Prostate gland (tissue), 2 donors: ENCODE measurements at regions not wholly inside any gene's neighbourhood (a gene's known extent, or its start where the extent isn't known, plus 50 kb on each side); places are given as distances from the start of the nearest gene placed in this dataset.
"Not testable (repeated sequence)": the region's sequence is repeated elsewhere in the genome, so short reads cannot be mapped to it uniquely, and the experiment has no call there.

Experiments used
- DNase-seq: peaks from one replicate; pipeline ENCODE4 v3.0.0-alpha.2; 2019; ENCODE audit warnings: low spot score
- H3K27ac ChIP-seq, 2 donors: fragments of 200-600 bp; sonication (generic); 2 replicates each; pipeline ENCODE4 v1.5.1; 2017 to 2019
- H3K27me3 ChIP-seq: fragments of 200-600 bp; sonication (generic); replicated peaks from 2 replicates; pipeline ENCODE4 v1.5.1; 2019; ENCODE audit not compliant: insufficient read depth
- H3K36me3 ChIP-seq, 2 donors: fragments of 200-600 bp; sonication (generic); 1 replicate in 1 of 2; 2 replicates in 1 of 2; pipeline versions ENCODE4 v1.5.1 to v1.8.1; 2017 to 2019
- H3K4me1 ChIP-seq: fragments of 200-600 bp; sonication (generic); replicated peaks from 2 replicates; pipeline ENCODE4 v1.5.1; 2019
- H3K4me3 ChIP-seq, 2 donors: fragments of 200-600 bp; sonication (generic); 2 replicates each; pipeline ENCODE4 v1.5.1; 2017 to 2019
- H3K9me3 ChIP-seq: fragments of 200-600 bp; sonication (generic); 2 replicates; pipeline ENCODE4 v1.5.1; 2017
- POLR2A ChIP-seq: fragments of 450-650 bp; IDR thresholded peaks from one replicate; pipeline ENCODE4 v1.6.1; 2016; ENCODE audit warnings: antibody characterized with exemption, mild to moderate bottlenecking
- POLR2AphosphoS5 ChIP-seq: sonication (generic); formaldehyde crosslinking; IDR thresholded peaks from one replicate; pipeline ENCODE4 v1.6.1; 2017; ENCODE audit warnings: antibody characterized with exemption
- WGBS: methylation state at CpG from one replicate; pipeline ENCODE4 v1.1.5; 2018; 5-methylcytosine and 5-hydroxymethylcytosine counted together
- intact Hi-C: fragments of 100-400 bp; cut with DNase I; formaldehyde crosslinking; loops from one replicate; pipeline ENCODE4 v1.14.2; 2022
- TF ChIP-seq, protein P1 (sequence below), 4 experiments: fragments of 200-600 bp in 2 of 4; fragments of 450-650 bp in 2 of 4; sonication (generic) in 2 of 4; IDR thresholded peaks; 1 replicate in 3 of 4; 2 replicates in 1 of 4; pipeline ENCODE4 v1.5.1; 2016 to 2019; ENCODE audit warnings: antibody characterized with exemption in 4 of 4, mild to moderate bottlenecking in 2 of 4, moderate library complexity in 2 of 4

- Histone ChIP-seq H3K4me1 (no peaks in the 10 kb centered on the region), H3K4me3 (no peak overlapping the region), H3K9me3 (no peaks in the 10 kb centered on the region), H3K27me3 (no peaks in the 10 kb centered on the region), H3K27ac (no peak overlapping the region), H3K36me3 (no peaks in the 10 kb centered on the region)
- TF ChIP-seq, protein P1, sequence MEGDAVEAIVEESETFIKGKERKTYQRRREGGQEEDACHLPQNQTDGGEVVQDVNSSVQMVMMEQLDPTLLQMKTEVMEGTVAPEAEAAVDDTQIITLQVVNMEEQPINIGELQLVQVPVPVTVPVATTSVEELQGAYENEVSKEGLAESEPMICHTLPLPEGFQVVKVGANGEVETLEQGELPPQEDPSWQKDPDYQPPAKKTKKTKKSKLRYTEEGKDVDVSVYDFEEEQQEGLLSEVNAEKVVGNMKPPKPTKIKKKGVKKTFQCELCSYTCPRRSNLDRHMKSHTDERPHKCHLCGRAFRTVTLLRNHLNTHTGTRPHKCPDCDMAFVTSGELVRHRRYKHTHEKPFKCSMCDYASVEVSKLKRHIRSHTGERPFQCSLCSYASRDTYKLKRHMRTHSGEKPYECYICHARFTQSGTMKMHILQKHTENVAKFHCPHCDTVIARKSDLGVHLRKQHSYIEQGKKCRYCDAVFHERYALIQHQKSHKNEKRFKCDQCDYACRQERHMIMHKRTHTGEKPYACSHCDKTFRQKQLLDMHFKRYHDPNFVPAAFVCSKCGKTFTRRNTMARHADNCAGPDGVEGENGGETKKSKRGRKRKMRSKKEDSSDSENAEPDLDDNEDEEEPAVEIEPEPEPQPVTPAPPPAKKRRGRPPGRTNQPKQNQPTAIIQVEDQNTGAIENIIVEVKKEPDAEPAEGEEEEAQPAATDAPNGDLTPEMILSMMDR (IDR thresholded peaks at IDR 0.05), result no peak
- TF ChIP-seq POLR2A, result no peak
- 70% methylated on average over 2 of the region's 2 CpGs for WGBS
- no peak for DNase-seq
- intact Hi-C loops, result no loop called here
Observed at GRCh38 chr3:67940210-67940952, 286.0 kb upstream of the SUCLG2 start.

DNA sequence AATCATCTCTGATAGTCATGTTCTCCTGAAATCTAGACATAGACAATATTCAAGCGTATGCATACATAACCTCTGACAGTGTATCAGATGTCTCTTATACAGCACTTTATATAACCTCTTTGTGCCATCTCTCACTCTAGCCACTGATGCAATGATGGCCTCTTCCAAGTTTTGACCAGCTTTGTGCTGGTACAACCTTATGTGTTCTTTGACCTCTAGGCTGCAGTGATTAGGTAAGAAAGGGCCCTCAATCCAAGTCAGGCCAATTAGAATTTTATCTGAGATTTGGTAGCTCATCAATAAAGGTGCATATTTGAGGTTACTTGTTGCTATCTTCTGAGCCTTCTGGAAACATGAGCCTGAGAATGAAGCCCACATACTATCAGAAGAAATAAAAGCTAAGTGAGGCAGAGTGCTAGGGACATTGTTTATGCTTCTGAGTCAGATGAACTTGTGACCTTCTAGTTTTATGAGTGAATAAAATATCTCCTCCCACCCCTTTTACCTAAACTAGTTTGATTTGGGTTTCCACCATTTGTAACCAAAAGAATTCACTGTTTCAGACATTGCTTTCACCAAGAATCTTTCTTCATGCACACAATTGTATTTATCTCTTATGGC is 283.2 kb upstream of the SUCLG2 start:
- Histone ChIP-seq H3K9me3 (no peaks in the 10 kb centered on the region), H3K27me3 (no peaks in the 10 kb centered on the region), H3K4me3 (no peak overlapping the region), H3K36me3 (no peaks in the 10 kb centered on the region), H3K27ac (no peak overlapping the region), H3K4me1 (no peaks in the 10 kb centered on the region)
- intact Hi-C loops, result no loop called here
- TF ChIP-seq, protein P1 (IDR thresholded peaks at IDR 0.05), result no peak
- no peak for TF ChIP-seq POLR2AphosphoS5
- TF ChIP-seq POLR2A, result no peak
- DNase-seq, result no peak
- 97% methylated on average over 1 of the region's 1 CpG for WGBS

- H3K9me3 ChIP-seq, H3K36me3 ChIP-seq, intact Hi-C loops, H3K4me1 ChIP-seq, DNase-seq, H3K27me3 ChIP-seq, H3K4me3 ChIP-seq, H3K27ac ChIP-seq: not testable (repeated sequence)
- 82% methylated on average over 4 of the region's 4 CpGs for WGBS
Observed at GRCh38 chr3:67930394-67930793, 276.0 kb upstream of the SUCLG2 start.

- H3K9me3 ChIP-seq, result no peaks in the 10 kb centered on the region
- no peak overlapping the region for H3K4me3 ChIP-seq
- no peak for DNase-seq
- TF ChIP-seq POLR2A (no peak), POLR2AphosphoS5 (no peak)
- TF ChIP-seq, protein P1 (IDR thresholded peaks at IDR 0.05), result no peak
- H3K27ac ChIP-seq, result no peak overlapping the region
- no peaks in the 10 kb centered on the region for H3K27me3 ChIP-seq
- intact Hi-C loops, result no loop called here
- no peaks in the 10 kb centered on the region for H3K4me1 ChIP-seq
- no peaks in the 10 kb centered on the region for H3K36me3 ChIP-seq
Observed at GRCh38 chr3:67923796-67924195, 269.4 kb upstream of the SUCLG2 start.

- intact Hi-C loops, result no loop called here
- DNase-seq, result no peak
- no peaks in the 10 kb centered on the region for H3K4me1 ChIP-seq
- no peak overlapping the region for H3K4me3 ChIP-seq
- no peak for TF ChIP-seq POLR2A
- TF ChIP-seq, protein P1 (IDR thresholded peaks at IDR 0.05), result no peak
- TF ChIP-seq POLR2AphosphoS5, result no peak
- no peaks in the 10 kb centered on the region for H3K27me3 ChIP-seq
- no peaks in the 10 kb centered on the region for H3K9me3 ChIP-seq
- H3K36me3 ChIP-seq, result no peaks in the 10 kb centered on the region
- WGBS, result 46% methylated on average over 7 of the region's 7 CpGs
- no peak overlapping the region for H3K27ac ChIP-seq
Observed at GRCh38 chr3:67920969-67921368, 266.6 kb upstream of the SUCLG2 start.
